RPMI7951 (cell line): ENCODE measurements at regions not wholly inside any gene's neighbourhood (a gene's known extent, or its start where the extent isn't known, plus 50 kb on each side); places are given as distances from the start of the nearest gene placed in this dataset.

ENCODE experiments used
- DNase-seq: peaks from one replicate; pipeline ENCODE4 v3.0.0-alpha.2; 2012; ENCODE audit warnings: low read depth

GRCh38 chr5:52409835-52410234 lies 377.9 kb upstream of the ITGA1 start:
- no peak for DNase-seq

GRCh38 chr5:52419357-52419756 lies 368.4 kb upstream of the ITGA1 start:
- DNase-seq = no peak

GRCh38 chr5:52427615-52428014 lies 360.1 kb upstream of the ITGA1 start:
- no peak for DNase-seq

- no peak for DNase-seq
These were observed 358.7 kb upstream of the ITGA1 start for GRCh38 chr5:52428977-52429489.

GRCh38 chr5:52441768-52442167 lies 345.9 kb upstream of the ITGA1 start:
- DNase-seq = no peak

- DNase-seq = no peak
These were observed 344.5 kb upstream of the ITGA1 start for GRCh38 chr5:52443187-52443586.

- no peak for DNase-seq
These were observed 339.6 kb upstream of the ITGA1 start for GRCh38 chr5:52448111-52448510.

- no peak for DNase-seq
These were observed 338.2 kb upstream of the ITGA1 start for GRCh38 chr5:52449516-52449915.

GRCh38 chr5:52452098-52452497 lies 335.6 kb upstream of the ITGA1 start:
- no peak for DNase-seq

- DNase-seq = no peak
These were observed 334.5 kb upstream of the ITGA1 start for GRCh38 chr5:52453176-52453575.

- DNase-seq = no peak
These were observed 331.8 kb upstream of the ITGA1 start for GRCh38 chr5:52455920-52456319.

- DNase-seq = no peak
These were observed 329.9 kb upstream of the ITGA1 start for GRCh38 chr5:52457810-52458209.

- DNase-seq = no peak
These were observed 321.6 kb upstream of the ITGA1 start for GRCh38 chr5:52466113-52466512.

GRCh38 chr5:52466749-52467520 lies 320.8 kb upstream of the ITGA1 start:
- no peak for DNase-seq

- no peak for DNase-seq
These were observed 318.7 kb upstream of the ITGA1 start for GRCh38 chr5:52468976-52469375.

- DNase-seq = no peak
These were observed 318.3 kb upstream of the ITGA1 start for GRCh38 chr5:52469420-52469819.

- no peak for DNase-seq
These were observed 317.9 kb upstream of the ITGA1 start for GRCh38 chr5:52469835-52470234.

GRCh38 chr5:52476346-52476745 lies 311.4 kb upstream of the ITGA1 start:
- DNase-seq = no peak

GRCh38 chr5:52481201-52481600 lies 306.5 kb upstream of the ITGA1 start:
- no peak for DNase-seq

- no peak for DNase-seq
These were observed 305.9 kb upstream of the ITGA1 start for GRCh38 chr5:52481851-52482250.

GRCh38 chr5:52491071-52491787 lies 296.5 kb upstream of the ITGA1 start:
- DNase-seq = no peak

GRCh38 chr5:52491818-52492217 lies 295.9 kb upstream of the ITGA1 start:
- DNase-seq = no peak

- DNase-seq = no peak
These were observed 290.5 kb upstream of the ITGA1 start for GRCh38 chr5:52497133-52497693.
